ENCODE measurements at regions not wholly inside any gene's neighbourhood (a gene's known extent, or its start where the extent isn't known, plus 50 kb on each side); places are given as distances from the start of the nearest gene placed in this dataset.
"Not testable (repeated sequence)": the region's sequence is repeated elsewhere in the genome, so short reads cannot be mapped to it uniquely, and the experiment has no call there.

- Histone ChIP-seq H3K4ac (ENCODE audit: low read depth, low read length) (no peak overlapping the region), H3K27me3 (ENCODE audit: insufficient read depth, low read length) (no peaks in the 10 kb centered on the region), H2AK5ac (ENCODE audit: insufficient read length, low read length) (no peak overlapping the region), H3K9me3 (ENCODE audit: control insufficient read depth, low read depth, low read length) (no peaks in the 10 kb centered on the region), H3K9ac (ENCODE audit: extremely low read depth, insufficient read length, low read length) (no peak overlapping the region), H3K4me2 (ENCODE audit: insufficient read depth, insufficient read length, low read length) (no peak overlapping the region), H4K20me1 (ENCODE audit: control insufficient read depth, insufficient read depth, insufficient read length) (no peaks in the 10 kb centered on the region), H3K18ac (ENCODE audit: insufficient read length, low read depth, low read length) (no peak overlapping the region), H3K79me2 (ENCODE audit: insufficient read depth, low read length) (no peaks in the 10 kb centered on the region), H2BK15ac (ENCODE audit: low read depth, low read length) (no peak overlapping the region), H4K5ac (ENCODE audit: insufficient read length, low read depth, low read length) (no peak overlapping the region), H2BK5ac (ENCODE audit: insufficient read length, low read length) (no peak overlapping the region), H2BK12ac (ENCODE audit: insufficient read length, low read depth, low read length) (no peak overlapping the region), H3K23ac (ENCODE audit: insufficient read length, low read depth, low read length) (no peak overlapping the region), H3K79me1 (ENCODE audit: insufficient read depth, low read depth, low read length, poor library complexity, severe bottlenecking) (no peaks in the 10 kb centered on the region), H4K8ac (replicated peaks; ENCODE audit: insufficient read length, low read depth, low read length) (no peak overlapping the region), H3K14ac (ENCODE audit: insufficient read depth, low read length) (no peak overlapping the region), H2AFZ (ENCODE audit: low read length) (no peak overlapping the region), H3T11ph (ENCODE audit: low read length) (no peak overlapping the region), H3K56ac (ENCODE audit: insufficient read length, low read depth, low read length) (no peak overlapping the region), H3K23me2 (ENCODE audit: insufficient read length, low read depth, low read length, poor library complexity, severe bottlenecking) (no peaks in the 10 kb centered on the region), H4K91ac (ENCODE audit: insufficient read length, low read depth, low read length) (no peak overlapping the region), H2BK20ac (ENCODE audit: low read depth, low read length, poor library complexity, severe bottlenecking) (no peak overlapping the region), H3K4me1 (ENCODE audit: insufficient read depth, low read length) (no peaks in the 10 kb centered on the region), H2BK120ac (ENCODE audit: low read depth, low read length, poor library complexity, severe bottlenecking) (no peak overlapping the region), H3K27ac (ENCODE audit: insufficient read length, low read depth, low read length) (no peak overlapping the region)
- peaks cover 8 to 22% (median 14%) of the 10 kb centered on the region in 3 experiments for H3K36me3 Mint-ChIP-seq (ENCODE audit: insufficient read depth in 1 of 3, low read depth in 3 of 3)
- no peaks in the 10 kb centered on the region for H3K27me3 Mint-ChIP-seq (ENCODE audit: low read depth)
- DNase-seq: no peak
- no peak overlapping the region for H3K4me3 Mint-ChIP-seq
- WGBS (ENCODE audit: extremely low coverage, insufficient read length, low lambda C conversion rate): no CpG with 5 or more reads among the region's 3 CpGs
- no peak for TF ChIP-seq CTCF (conservative IDR thresholded peaks at IDR 0.05)
- H3K9me3 Mint-ChIP-seq: peaks cover 18 to 25% of the 10 kb centered on the region in 2 experiments
- H3K4me1 Mint-ChIP-seq: no peaks in the 10 kb centered on the region
- H3K27ac Mint-ChIP-seq: no peak overlapping the region
Observed at GRCh38 chr5:85656050-85656449, 961.7 kb upstream of the COX7C start.

- H2BK120ac ChIP-seq (ENCODE audit: low read depth, low read length, poor library complexity, severe bottlenecking); H3K18ac ChIP-seq (ENCODE audit: insufficient read length, low read depth, low read length); DNase-seq; H4K5ac ChIP-seq (ENCODE audit: insufficient read length, low read depth, low read length); H2BK15ac ChIP-seq (ENCODE audit: low read depth, low read length); H3T11ph ChIP-seq (ENCODE audit: low read length); H2BK20ac ChIP-seq (ENCODE audit: low read depth, low read length, poor library complexity, severe bottlenecking); H3K4me2 ChIP-seq (ENCODE audit: insufficient read depth, insufficient read length, low read length); H3K79me2 ChIP-seq (ENCODE audit: insufficient read depth, low read length); H2AFZ ChIP-seq (ENCODE audit: low read length); H3K27me3 Mint-ChIP-seq (ENCODE audit: low read depth); H3K4me1 Mint-ChIP-seq; H3K79me1 ChIP-seq (ENCODE audit: insufficient read depth, low read depth, low read length, poor library complexity, severe bottlenecking); H4K8ac ChIP-seq (replicated peaks; ENCODE audit: insufficient read length, low read depth, low read length); H3K27ac Mint-ChIP-seq; H4K20me1 ChIP-seq (ENCODE audit: control insufficient read depth, insufficient read depth, insufficient read length); H3K4me3 Mint-ChIP-seq; H2BK12ac ChIP-seq (ENCODE audit: insufficient read length, low read depth, low read length); H3K27me3 ChIP-seq (ENCODE audit: insufficient read depth, low read length); H4K91ac ChIP-seq (ENCODE audit: insufficient read length, low read depth, low read length); H2AK5ac ChIP-seq (ENCODE audit: insufficient read length, low read length); H3K14ac ChIP-seq (ENCODE audit: insufficient read depth, low read length); H3K9me3 ChIP-seq (ENCODE audit: control insufficient read depth, low read depth, low read length); H3K27ac ChIP-seq (ENCODE audit: insufficient read length, low read depth, low read length); H2BK5ac ChIP-seq (ENCODE audit: insufficient read length, low read length); H3K4me1 ChIP-seq (ENCODE audit: insufficient read depth, low read length); H3K9ac ChIP-seq (ENCODE audit: extremely low read depth, insufficient read length, low read length); H3K23ac ChIP-seq (ENCODE audit: insufficient read length, low read depth, low read length); H3K56ac ChIP-seq (ENCODE audit: insufficient read length, low read depth, low read length); H3K23me2 ChIP-seq (ENCODE audit: insufficient read length, low read depth, low read length, poor library complexity, severe bottlenecking); H3K4ac ChIP-seq (ENCODE audit: low read depth, low read length): not testable (repeated sequence)
- WGBS (ENCODE audit: extremely low coverage, insufficient read length, low lambda C conversion rate): no CpG with 5 or more reads among the region's 1 CpG
- H3K36me3 Mint-ChIP-seq (ENCODE audit: insufficient read depth in 1 of 3, low read depth in 3 of 3): peaks cover 8 to 22% (median 14%) of the 10 kb centered on the region in 3 experiments
- peaks cover 22 to 27% of the 10 kb centered on the region in 2 experiments for H3K9me3 Mint-ChIP-seq
Observed at GRCh38 chr5:85657328-85657727, 960.4 kb upstream of the COX7C start.

All from H9 (cell line).